ENCODE measurements at regions not wholly inside any gene's neighbourhood (a gene's known extent, or its start where the extent isn't known, plus 50 kb on each side); places are given as distances from the start of the nearest gene placed in this dataset.

DNA sequence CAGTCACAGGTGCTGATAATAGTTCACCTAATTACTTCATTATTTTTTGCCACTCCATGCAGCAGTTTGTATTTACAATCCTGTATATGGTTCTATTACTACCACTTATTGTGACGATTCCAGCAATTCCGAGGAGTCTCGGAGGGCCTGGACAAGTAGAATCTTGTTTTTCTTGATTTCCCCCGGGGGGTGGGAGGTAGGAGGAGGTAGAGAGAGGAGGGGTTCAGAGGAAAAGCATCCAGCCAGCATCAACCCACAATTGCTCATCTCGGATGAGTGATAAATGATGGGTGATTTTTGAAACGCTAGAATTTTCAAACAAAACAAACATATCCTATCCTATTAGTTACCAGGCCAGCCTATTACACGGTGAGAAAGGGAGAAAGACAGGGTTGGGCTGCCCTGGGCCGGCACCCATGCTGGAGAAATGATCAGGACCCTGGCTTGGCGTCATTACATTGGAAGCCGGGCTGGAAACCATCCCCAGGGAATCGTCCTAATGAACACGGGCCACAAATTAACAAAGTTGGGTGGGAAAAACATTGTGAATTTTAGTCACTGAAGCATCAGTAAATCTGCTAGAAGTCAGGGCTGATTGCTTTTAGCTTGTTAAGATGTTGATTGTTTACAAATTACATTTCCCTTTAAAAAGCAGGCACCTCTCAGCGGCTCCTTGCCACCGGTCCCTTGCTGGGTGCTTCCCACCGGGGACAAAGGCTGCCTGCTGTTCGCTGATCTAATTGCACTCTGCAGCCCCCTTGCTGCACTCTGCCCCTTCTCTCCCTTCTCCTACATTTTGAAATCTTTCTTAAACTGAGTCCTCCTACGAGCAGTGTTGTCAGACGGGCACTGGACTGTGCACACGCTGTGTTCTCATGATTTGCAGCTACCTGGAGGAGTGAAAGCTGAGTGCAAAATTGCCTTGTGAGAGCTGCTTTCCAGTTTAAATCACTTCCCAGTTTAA lies 95.5 kb downstream of the FAM204A start:
- ATAC-seq (replicated peaks) = no peak
- Mint-ChIP-seq H3K9me3 (no peaks in the 10 kb centered on the region), H3K36me3 (ENCODE audit: insufficient read depth) (peaks cover 3% of the 10 kb centered on the region), H3K4me1 (ENCODE audit: low read depth in 2 of 2) (peaks cover 0 to 4% of the 10 kb centered on the region in 2 donors), H3K27me3 (peaks cover 75 to 84% of the 10 kb centered on the region in 2 donors), H3K27ac (no peak overlapping the region), H3K4me3 (no peak overlapping the region)
- no peak for DNase-seq

DNA sequence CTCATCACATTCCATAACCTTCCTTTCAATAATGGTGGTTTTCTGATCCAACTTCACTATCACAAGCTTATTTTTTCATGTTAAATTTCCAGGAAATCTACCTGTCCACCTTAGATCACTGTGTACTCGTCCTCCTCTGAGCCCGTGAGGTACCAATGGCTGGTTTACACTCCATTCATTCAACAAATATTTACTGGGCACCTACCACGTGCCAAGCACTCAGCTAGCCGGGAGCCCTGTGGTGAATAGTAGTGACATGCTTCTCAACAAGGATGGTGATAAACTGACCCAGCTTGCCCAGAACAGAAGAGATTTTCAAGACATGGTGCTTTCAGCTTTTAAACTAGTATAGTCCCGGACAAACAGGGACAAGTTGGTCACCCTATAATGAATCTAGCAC lies 98.2 kb downstream of the FAM204A start:
- Mint-ChIP-seq H3K36me3 (ENCODE audit: insufficient read depth) (peaks cover 3% of the 10 kb centered on the region), H3K4me3 (no peak overlapping the region), H3K9me3 (no peaks in the 10 kb centered on the region), H3K27me3 (peaks cover 53 to 75% of the 10 kb centered on the region in 2 donors), H3K27ac (no peak overlapping the region), H3K4me1 (ENCODE audit: low read depth in 2 of 2) (peaks cover 0 to 4% of the 10 kb centered on the region in 2 donors)
- ATAC-seq (replicated peaks) (no peak), DNase-seq (no peak)

DNA sequence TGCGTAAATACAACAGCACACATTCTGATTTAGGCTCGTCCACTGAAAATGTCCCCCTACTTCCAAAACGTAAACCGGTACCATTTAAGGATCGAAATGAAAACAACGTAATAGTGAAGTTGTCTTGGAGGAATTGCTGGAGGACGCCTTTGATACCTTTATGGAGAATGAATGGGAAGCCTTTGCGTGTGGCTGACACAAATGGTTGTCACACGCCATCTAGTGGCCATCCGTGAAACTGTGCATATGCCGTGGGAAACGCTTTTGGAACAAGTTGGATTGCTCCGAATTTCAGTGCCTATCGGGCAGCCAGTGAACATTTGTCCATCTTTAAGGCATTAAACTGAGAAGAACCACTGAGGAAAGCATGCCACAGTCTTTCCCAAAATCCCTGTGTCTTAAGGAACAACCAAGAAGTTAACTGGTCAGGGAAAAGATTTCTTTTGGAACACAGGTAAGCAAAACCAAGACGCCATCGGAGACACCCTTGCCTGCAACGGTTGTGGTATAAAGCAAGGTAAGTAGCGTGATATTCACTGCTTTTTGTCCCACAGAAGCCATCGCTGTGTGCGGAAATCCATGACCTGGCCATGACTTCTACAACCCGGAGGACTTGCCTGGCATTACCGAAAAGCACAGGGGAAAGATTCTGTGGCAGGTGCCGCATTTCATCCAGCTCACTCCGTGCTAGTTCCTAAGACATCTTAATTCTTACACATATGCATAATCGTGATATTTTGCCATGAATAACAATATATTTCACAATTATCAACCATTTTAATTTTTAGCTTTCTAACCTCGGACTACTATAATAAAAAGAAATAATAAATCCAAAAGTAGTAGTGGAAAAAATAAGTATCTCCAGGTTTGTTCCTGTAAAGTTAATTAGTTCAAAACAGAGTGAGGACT lies 100.6 kb downstream of the FAM204A start:
- ATAC-seq (replicated peaks) (no peak), DNase-seq (peak; percentile 49 to 54 (median 50))
- H3K36me3 Mint-ChIP-seq (ENCODE audit: insufficient read depth) = peaks cover 3% of the 10 kb centered on the region
- H3K4me1 Mint-ChIP-seq (ENCODE audit: low read depth in 2 of 2) = peaks cover 0 to 3% of the 10 kb centered on the region in 2 donors
- H3K27ac Mint-ChIP-seq = no peak overlapping the region
- H3K27me3 Mint-ChIP-seq = peaks cover 50 to 67% of the 10 kb centered on the region in 2 donors
- H3K4me3 Mint-ChIP-seq = no peak overlapping the region
- no peaks in the 10 kb centered on the region for H3K9me3 Mint-ChIP-seq

DNA sequence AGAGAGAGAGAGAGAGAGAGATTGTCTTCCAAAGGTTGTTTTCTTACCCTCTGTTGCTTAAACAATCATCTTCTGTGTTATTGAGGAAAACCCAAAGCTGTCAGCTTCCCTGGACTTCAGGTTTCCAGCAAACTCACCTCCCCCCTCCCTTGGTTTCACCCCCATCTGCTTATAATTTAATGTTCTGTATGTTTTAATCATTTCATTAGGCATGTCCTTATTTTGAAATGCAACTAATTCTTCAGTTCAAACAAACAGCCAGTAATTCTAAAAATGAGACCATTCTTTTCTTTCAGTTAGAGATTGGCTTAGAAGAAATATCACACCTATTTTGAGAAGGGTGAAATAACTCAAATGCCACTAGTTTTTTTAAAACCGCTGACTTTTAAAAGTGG lies 102.9 kb downstream of the FAM204A start:
- Mint-ChIP-seq H3K9me3 (no peaks in the 10 kb centered on the region), H3K36me3 (ENCODE audit: insufficient read depth) (peaks cover 3% of the 10 kb centered on the region), H3K4me3 (no peak overlapping the region), H3K4me1 (ENCODE audit: low read depth in 2 of 2) (no peaks in the 10 kb centered on the region), H3K27me3 (peaks cover 39 to 52% of the 10 kb centered on the region in 2 donors), H3K27ac (no peak overlapping the region)
- ATAC-seq (replicated peaks) (no peak), DNase-seq (no peak)

DNA sequence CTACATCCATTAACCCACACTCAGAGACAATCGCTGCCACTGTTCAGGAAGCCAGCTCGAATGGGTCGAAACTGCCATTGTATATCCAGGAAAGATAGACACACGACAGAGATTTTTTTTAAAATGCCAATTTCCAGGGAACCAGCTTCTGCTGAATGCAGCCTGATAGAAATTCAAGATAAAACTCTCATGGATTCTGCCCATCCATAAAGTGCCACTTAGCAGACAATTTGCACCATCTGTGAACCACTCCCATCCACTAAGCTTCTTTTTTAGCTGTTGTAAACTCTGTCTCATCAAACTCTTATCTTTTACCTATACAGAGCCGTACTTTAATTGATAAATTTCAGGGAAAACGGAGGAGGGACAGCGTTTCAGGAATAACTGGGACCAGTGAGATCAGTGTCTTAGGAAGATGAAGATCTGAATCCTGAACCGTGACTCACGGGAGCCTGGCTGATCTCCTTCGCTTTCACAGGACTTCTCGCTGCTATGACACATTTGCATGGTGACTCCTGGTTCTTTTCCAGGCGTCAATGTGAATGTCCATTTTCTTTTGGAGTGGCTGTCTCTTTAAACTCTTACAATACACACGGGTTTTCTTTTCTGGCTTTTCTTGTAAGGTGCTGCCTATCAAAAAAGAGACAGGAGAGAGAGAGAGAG lies 103.4 kb downstream of the FAM204A start:
- H3K36me3 Mint-ChIP-seq (ENCODE audit: insufficient read depth) = peaks cover 3% of the 10 kb centered on the region
- no peak overlapping the region for H3K4me3 Mint-ChIP-seq
- ATAC-seq (replicated peaks) (no peak), DNase-seq (no peak)
- H3K27ac Mint-ChIP-seq = no peak overlapping the region
- H3K9me3 Mint-ChIP-seq = no peaks in the 10 kb centered on the region
- H3K4me1 Mint-ChIP-seq (ENCODE audit: low read depth in 2 of 2) = no peaks in the 10 kb centered on the region
- H3K27me3 Mint-ChIP-seq = peaks cover 39 to 52% of the 10 kb centered on the region in 2 donors

DNA sequence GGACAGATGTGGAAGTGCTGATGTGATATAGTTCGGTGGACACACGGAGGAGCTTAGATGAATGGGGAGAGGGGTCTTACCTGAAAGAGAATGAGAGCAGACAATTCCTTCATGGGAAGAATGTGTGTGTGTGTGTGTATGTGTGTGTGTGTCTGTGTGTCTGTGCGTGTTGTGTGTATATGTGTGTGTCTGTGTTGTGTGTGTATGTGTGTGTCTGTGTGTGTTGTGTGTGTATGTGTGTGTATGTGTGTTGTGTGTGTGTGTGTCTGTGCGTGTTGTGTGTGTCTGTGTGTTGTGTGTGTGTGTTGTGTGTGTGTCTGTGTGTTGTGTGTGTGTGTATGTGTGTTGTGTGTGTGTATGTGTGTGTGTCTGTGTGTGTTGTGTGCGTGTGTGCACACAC lies 104.2 kb downstream of the FAM204A start:
- H3K4me1 Mint-ChIP-seq (ENCODE audit: low read depth in 2 of 2) = no peaks in the 10 kb centered on the region
- H3K9me3 Mint-ChIP-seq = no peaks in the 10 kb centered on the region
- ATAC-seq (replicated peaks) = no peak
- peak overlapping the region in 1 of 2 donors; percentile 0 for H3K27ac Mint-ChIP-seq
- H3K36me3 Mint-ChIP-seq (ENCODE audit: insufficient read depth) = peaks cover under 1% of the 10 kb centered on the region
- H3K4me3 Mint-ChIP-seq = no peak overlapping the region
- DNase-seq = no peak
- peaks cover 42 to 54% of the 10 kb centered on the region in 2 donors for H3K27me3 Mint-ChIP-seq

DNA sequence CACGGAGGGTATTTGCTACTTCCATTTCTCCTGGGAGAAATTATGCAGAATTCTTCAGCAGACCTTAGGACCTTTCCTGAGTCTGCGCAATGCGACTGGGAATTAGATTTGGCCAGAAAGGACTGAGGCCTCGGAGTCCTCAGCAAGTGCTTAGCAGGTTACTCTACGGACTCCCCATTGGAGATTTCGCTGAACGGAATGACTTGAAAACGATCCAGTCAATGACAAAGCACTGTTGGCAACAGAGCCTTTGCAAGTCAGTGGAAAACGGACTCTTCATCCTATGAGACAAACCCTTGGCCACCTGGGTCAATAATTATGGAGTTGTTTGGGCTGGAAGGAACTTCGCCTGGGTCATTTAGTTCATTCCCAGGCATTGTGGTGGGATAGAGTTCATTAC lies 107.4 kb downstream of the FAM204A start:
- Mint-ChIP-seq H3K27me3 (peaks cover 38 to 40% of the 10 kb centered on the region in 2 donors), H3K27ac (no peak overlapping the region), H3K36me3 (ENCODE audit: insufficient read depth) (no peaks in the 10 kb centered on the region), H3K4me1 (ENCODE audit: low read depth in 2 of 2) (no peaks in the 10 kb centered on the region), H3K4me3 (no peak overlapping the region), H3K9me3 (no peaks in the 10 kb centered on the region)
- DNase-seq (no peak), ATAC-seq (replicated peaks) (no peak)

DNA sequence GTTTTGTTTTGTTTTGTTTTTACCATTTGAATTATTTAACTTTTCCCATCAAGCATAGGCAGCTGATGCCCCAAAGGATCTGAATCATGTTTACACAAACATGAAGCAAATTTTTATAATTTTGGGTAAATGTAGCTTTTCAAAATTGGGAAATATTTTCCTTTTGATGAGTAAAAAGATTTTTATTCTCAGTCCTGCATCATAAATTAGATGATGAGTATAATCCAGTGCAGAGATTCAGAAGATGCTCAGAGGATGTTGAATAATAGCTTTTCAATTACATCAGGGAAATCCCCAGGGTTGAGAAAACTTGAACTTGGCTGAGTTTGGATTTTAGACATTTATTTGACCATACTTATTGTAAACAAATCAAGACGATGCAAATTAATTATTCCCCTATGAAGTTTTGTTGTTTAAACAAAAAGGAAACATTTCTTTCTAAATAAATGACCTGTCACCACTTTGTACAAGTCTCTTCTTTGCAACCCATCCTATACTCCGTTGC lies 121.7 kb downstream of the FAM204A start:
- Mint-ChIP-seq H3K27me3 (peaks cover 16 to 23% of the 10 kb centered on the region in 2 donors), H3K4me1 (ENCODE audit: low read depth in 2 of 2) (no peaks in the 10 kb centered on the region), H3K27ac (no peak overlapping the region), H3K36me3 (ENCODE audit: insufficient read depth) (no peaks in the 10 kb centered on the region), H3K4me3 (no peak overlapping the region), H3K9me3 (no peaks in the 10 kb centered on the region)
- ATAC-seq (replicated peaks) (no peak), DNase-seq (no peak)

DNA sequence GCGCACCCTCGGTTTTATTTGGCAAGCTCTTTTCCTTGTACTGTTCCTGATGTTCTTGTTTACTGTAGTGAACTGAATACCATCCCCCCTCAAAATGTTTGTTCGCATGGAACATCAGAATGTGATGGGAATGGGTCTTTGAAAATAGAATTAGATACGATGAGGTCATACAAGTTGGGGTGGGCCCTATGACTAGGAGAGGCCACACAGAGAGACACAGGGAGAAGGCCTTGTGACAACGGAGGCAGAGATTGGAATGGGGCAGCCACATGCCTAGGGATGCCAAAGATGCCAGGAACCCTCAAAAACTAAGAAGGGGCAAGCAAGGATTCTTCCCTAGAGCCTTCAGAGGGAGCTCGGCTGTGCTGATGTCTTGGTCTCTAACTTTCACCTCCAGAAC lies 123.6 kb downstream of the FAM204A start:
- Mint-ChIP-seq H3K4me3 (no peak overlapping the region), H3K27me3 (peaks cover 23 to 27% of the 10 kb centered on the region in 2 donors), H3K9me3 (no peaks in the 10 kb centered on the region), H3K27ac (no peak overlapping the region), H3K4me1 (ENCODE audit: low read depth in 2 of 2) (no peaks in the 10 kb centered on the region), H3K36me3 (ENCODE audit: insufficient read depth) (no peaks in the 10 kb centered on the region)
- DNase-seq (no peak), ATAC-seq (replicated peaks) (no peak)

DNA sequence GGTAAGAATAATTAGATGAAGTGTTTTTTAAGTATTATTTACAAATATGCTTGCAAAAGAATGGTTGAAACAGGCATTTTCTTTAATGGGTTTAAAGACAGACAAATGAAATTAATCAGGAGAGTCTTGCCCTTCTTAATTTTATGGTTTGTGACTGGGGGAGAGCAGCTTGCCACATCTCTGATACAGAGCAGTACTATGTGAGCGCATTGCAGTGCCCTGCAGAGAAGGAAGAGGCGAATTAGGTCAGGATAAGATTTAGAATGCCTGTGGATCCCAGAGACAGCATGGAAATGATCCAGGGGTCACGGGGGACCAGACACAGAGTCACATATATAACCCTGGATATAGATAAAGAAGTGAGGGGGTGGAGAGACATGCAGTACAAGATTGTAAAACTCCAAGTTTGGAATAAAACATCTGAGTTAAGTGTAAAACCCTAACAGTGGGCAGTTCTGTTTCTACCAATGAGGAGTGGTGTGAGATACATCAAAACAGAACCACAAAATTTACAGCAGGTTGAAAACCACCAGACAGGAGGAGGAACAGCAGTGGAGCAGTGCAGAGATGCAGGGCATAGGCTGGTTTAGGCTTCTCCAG lies 125.5 kb downstream of the FAM204A start:
- H3K4me1 Mint-ChIP-seq (ENCODE audit: low read depth in 2 of 2) = no peaks in the 10 kb centered on the region
- DNase-seq = no peak
- H3K27ac Mint-ChIP-seq = no peak overlapping the region
- H3K9me3 Mint-ChIP-seq = no peaks in the 10 kb centered on the region
- H3K27me3 Mint-ChIP-seq = peaks cover 25 to 26% of the 10 kb centered on the region in 2 donors
- H3K4me3 Mint-ChIP-seq = no peak overlapping the region
- ATAC-seq (replicated peaks) = no peak
- no peaks in the 10 kb centered on the region for H3K36me3 Mint-ChIP-seq (ENCODE audit: insufficient read depth)

DNA sequence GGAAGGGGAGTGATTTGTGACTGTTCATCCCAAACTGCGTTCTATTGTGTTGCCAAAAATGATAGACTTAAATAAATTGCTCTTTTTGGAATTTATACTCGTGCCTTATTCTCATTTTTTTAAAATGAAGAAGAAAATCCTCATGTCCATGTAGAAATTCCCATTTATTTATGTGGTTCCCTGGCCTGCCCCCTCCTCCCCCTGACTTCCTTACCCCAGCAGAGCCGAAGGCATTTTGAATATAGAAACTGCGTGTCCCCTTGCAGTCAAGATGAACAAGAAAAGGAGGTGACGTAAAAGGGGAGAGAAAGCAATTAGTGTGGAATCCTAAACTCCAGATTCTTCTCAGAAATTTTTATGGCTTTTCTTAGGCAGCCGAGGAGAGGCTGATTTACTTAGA lies 126.1 kb downstream of the FAM204A start:
- Mint-ChIP-seq H3K27me3 (peaks cover 22 to 26% of the 10 kb centered on the region in 2 donors), H3K4me3 (no peak overlapping the region)

DNA sequence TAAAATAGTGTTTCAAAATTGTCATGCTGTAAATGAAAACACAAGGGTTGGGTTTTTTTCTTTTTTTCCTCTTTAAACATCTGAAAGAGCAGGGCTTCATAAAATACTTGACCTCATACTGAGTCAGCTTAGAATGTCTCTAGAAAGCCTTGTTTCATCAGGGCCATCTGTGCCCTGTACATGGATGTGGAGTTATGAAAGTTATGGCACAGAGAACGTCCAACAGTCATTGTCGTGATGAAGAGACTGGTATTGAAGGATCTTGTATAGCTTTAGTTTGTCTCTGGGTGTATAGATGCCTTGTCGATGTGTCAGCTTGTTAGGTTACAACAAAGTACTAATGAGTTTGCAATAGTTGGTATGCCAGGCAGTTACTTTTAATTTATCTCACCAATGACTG lies 127.3 kb downstream of the FAM204A start:
- ATAC-seq (replicated peaks) (no peak), DNase-seq (no peak)
- Mint-ChIP-seq H3K4me3 (no peak overlapping the region), H3K27me3 (peaks cover 22 to 26% of the 10 kb centered on the region in 2 donors), H3K4me1 (ENCODE audit: low read depth in 2 of 2) (no peaks in the 10 kb centered on the region), H3K27ac (no peak overlapping the region), H3K9me3 (no peaks in the 10 kb centered on the region), H3K36me3 (ENCODE audit: insufficient read depth) (no peaks in the 10 kb centered on the region)

More for the DNA sequence above, 126.1 kb downstream of the FAM204A start:
- Mint-ChIP-seq H3K9me3 (no peaks in the 10 kb centered on the region), H3K4me1 (ENCODE audit: low read depth in 2 of 2) (no peaks in the 10 kb centered on the region), H3K36me3 (ENCODE audit: insufficient read depth) (no peaks in the 10 kb centered on the region), H3K27ac (no peak overlapping the region)
- no peak for DNase-seq
- no peak for ATAC-seq (replicated peaks)

DNA sequence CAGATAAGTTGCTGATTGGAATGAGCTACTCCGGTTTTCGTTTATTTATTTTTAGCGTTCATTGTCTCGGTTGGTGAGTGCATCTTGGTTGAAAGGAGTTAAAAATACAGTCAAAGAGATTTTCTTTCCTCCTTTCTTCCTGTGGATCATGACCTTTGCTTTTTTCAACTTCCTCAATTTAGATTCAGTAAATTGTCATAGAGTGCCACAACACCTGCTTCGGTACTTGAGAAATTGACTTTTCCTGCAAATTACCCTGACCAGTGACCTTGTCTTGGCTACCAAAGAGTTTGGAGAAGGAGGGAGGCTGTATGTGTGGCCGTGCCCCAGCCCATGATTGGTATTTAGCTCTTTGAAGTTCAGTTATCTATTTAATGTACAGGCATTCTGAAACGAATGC lies 128.7 kb downstream of the FAM204A start:
- ATAC-seq (replicated peaks) (no peak), DNase-seq (no peak)
- H3K36me3 Mint-ChIP-seq (ENCODE audit: insufficient read depth) = no peaks in the 10 kb centered on the region
- H3K27ac Mint-ChIP-seq = no peak overlapping the region
- no peaks in the 10 kb centered on the region for H3K9me3 Mint-ChIP-seq
- no peaks in the 10 kb centered on the region for H3K4me1 Mint-ChIP-seq (ENCODE audit: low read depth in 2 of 2)
- peaks cover 28 to 36% of the 10 kb centered on the region in 2 donors for H3K27me3 Mint-ChIP-seq
- H3K4me3 Mint-ChIP-seq = no peak overlapping the region

Measured in effector memory CD8-positive, alpha-beta T cell (primary cell).